Stimulated activated naive CD4-positive, alpha-beta T cell (primary cell): ENCODE measurements at regions not wholly inside any gene's neighbourhood (a gene's known extent, or its start where the extent isn't known, plus 50 kb on each side); places are given as distances from the start of the nearest gene placed in this dataset.

Experiments
- DNase-seq, 6 experiments: peaks; one replicate each; lab custom pipeline; 2025; lab: John Stamatoyannopoulos, UW

GRCh38 chr2:59005836-59006615, 764.9 kb upstream of the FANCL start:
- DNase-seq, result no peak

GRCh38 chr2:59004621-59005020, 763.5 kb upstream of the FANCL start:
- DNase-seq, result no peak

- DNase-seq, result no peak
These were observed 759.7 kb upstream of the FANCL start for GRCh38 chr2:59000796-59001195.

- no peak for DNase-seq
These were observed 751.1 kb upstream of the FANCL start for GRCh38 chr2:58992062-58992706.

- DNase-seq, result no peak
These were observed 750.2 kb upstream of the FANCL start for GRCh38 chr2:58991357-58991756.

- DNase-seq, result no peak
These were observed 744.4 kb upstream of the FANCL start for GRCh38 chr2:58985541-58985940.

GRCh38 chr2:58984731-58985130, 743.6 kb upstream of the FANCL start:
- DNase-seq, result no peak

GRCh38 chr2:58983111-58983510, 742.0 kb upstream of the FANCL start:
- DNase-seq, result no peak

- no peak for DNase-seq
These were observed 740.1 kb upstream of the FANCL start for GRCh38 chr2:58981237-58981636.

GRCh38 chr2:58976375-58977071, 735.4 kb upstream of the FANCL start:
- no peak for DNase-seq

GRCh38 chr2:58974881-58975280, 733.8 kb upstream of the FANCL start:
- no peak for DNase-seq

GRCh38 chr2:58974426-58974825, 733.3 kb upstream of the FANCL start:
- DNase-seq, result no peak

- no peak for DNase-seq
These were observed 732.7 kb upstream of the FANCL start for GRCh38 chr2:58973811-58974281.

GRCh38 chr2:58972737-58973136, 731.6 kb upstream of the FANCL start:
- DNase-seq, result no peak

- no peak for DNase-seq
These were observed 730.6 kb upstream of the FANCL start for GRCh38 chr2:58971511-58972360.

GRCh38 chr2:58970365-58970764, 729.2 kb upstream of the FANCL start:
- DNase-seq, result no peak

- DNase-seq, result no peak
These were observed 727.8 kb upstream of the FANCL start for GRCh38 chr2:58968885-58969284.

- no peak for DNase-seq
These were observed 726.6 kb upstream of the FANCL start for GRCh38 chr2:58967736-58968135.

- no peak for DNase-seq
These were observed 724.5 kb upstream of the FANCL start for GRCh38 chr2:58965602-58966001.

- DNase-seq, result no peak
These were observed 718.9 kb upstream of the FANCL start for GRCh38 chr2:58959996-58960395.

GRCh38 chr2:58957188-58957840, 716.2 kb upstream of the FANCL start:
- no peak for DNase-seq
